HCT116 (cell line): ENCODE measurements at regions not wholly inside any gene's neighbourhood (a gene's known extent, or its start where the extent isn't known, plus 50 kb on each side); places are given as distances from the start of the nearest gene placed in this dataset.

Experiments used
- ATAC-seq: fragments of 200-7000 bp; cut with Tn5 transposase; 2 replicates; pipeline ENCODE4 v1.9.1; 2020; ENCODE audit warnings: mild to moderate bottlenecking, moderate library complexity
- BruUV-seq: library from RNA; stranded (reverse); fragments of 400-500 nt; replicated peaks from 2 replicates; lab custom pipeline; 2021; lab: Mats Ljungman, UMichigan
- CTCF ChIA-PET: fragments of 300-600 bp; sonication (Branson Sonifier 250); formaldehyde crosslinking; loops from one replicate; lab custom pipeline; 2021; ENCODE audit warnings: antibody characterized with exemption; lab: Charles Lee
- POLR2A ChIA-PET: fragments of 300-600, 350-600 bp; sonication (Branson Sonifier 250); formaldehyde crosslinking; loops from one replicate; lab custom pipeline; 2021; ENCODE audit warnings: antibody characterized with exemption; lab: Charles Lee
- RAD21 ChIA-PET, 2 experiments: fragments of 300-600 bp; sonication (Branson Sonifier 250); formaldehyde crosslinking; loops; one replicate each; lab custom pipeline; 2023; ENCODE audit warnings: low total read pairs in 2 of 2; ENCODE audit not compliant: uncharacterized antibody in 2 of 2, unreplicated experiment in 2 of 2, low non-redundant PET in 1 of 2; lab: Charles Lee
- DNase-seq: peaks from one replicate; pipeline ENCODE4 v3.0.0-alpha.2; 2010; ENCODE audit warnings: low read depth, low spot score
- H2AFZ ChIP-seq: fragments of 200-600 bp; shearing (Covaris generic), sonication (generic); 2 replicates; pipeline ENCODE4 v1.6.1; 2017; ENCODE audit warnings: low read depth, mixed run types, mixed read lengths, antibody characterized with exemption, low read length; ENCODE audit not compliant: poor library complexity, severe bottlenecking
- H3K27ac ChIP-seq: 2 replicates; pipeline ENCODE4 v1.5.1; 2012; ENCODE audit warnings: low read depth, low read length
- H3K27me3 ChIP-seq: fragments of 200-600 bp; sonication (generic); 2 replicates; pipeline ENCODE4 v1.6.1; 2016; ENCODE audit warnings: mixed run types, low read length, mixed read lengths; ENCODE audit not compliant: insufficient read depth
- H3K36me3 ChIP-seq, 2 experiments: fragments of 200-500 bp in 1 of 2; fragments of 200-600 bp in 1 of 2; sonication (Bioruptor generic) in 1 of 2; sonication (generic) in 1 of 2; 2 replicates each; pipeline versions ENCODE4 v1.5.1 to v1.6.1; 2014 to 2016; ENCODE audit warnings: low read length in 2 of 2, inconsistent platforms in 1 of 2, mixed read lengths in 1 of 2, mixed run types in 1 of 2; ENCODE audit not compliant: insufficient read depth in 2 of 2, control insufficient read depth in 1 of 2
- H3K4me1 ChIP-seq, 2 experiments: fragments of 200-600 bp in 1 of 2; sonication (generic) in 1 of 2; 2 replicates each; pipeline versions ENCODE4 v1.5.1 to v1.6.1; 2012 to 2017; ENCODE audit warnings: low read length in 2 of 2, inconsistent platforms in 1 of 2, mild to moderate bottlenecking in 1 of 2, mixed read lengths in 1 of 2, mixed run types in 1 of 2, moderate library complexity in 1 of 2; ENCODE audit not compliant: insufficient read depth in 2 of 2, control insufficient read depth in 1 of 2
- H3K4me2 ChIP-seq: fragments of 200-600 bp; sonication (generic); 2 replicates; pipeline ENCODE4 v1.6.1; 2017; ENCODE audit warnings: mixed run types, low read length, mixed read lengths
- H3K4me3 ChIP-seq, 2 experiments: fragments of 200-600 bp in 1 of 2; sonication (generic) in 1 of 2; replicated peaks in 1 of 2; 2 replicates each; pipeline ENCODE4 v1.5.1; 2011 to 2016; ENCODE audit warnings: low read length in 2 of 2, control low read depth in 1 of 2, low read depth in 1 of 2, mild to moderate bottlenecking in 1 of 2, mixed read lengths in 1 of 2, mixed run types in 1 of 2
- H3K79me2 ChIP-seq: fragments of 200-600 bp; sonication (generic); 2 replicates; pipeline ENCODE4 v1.6.1; 2017; ENCODE audit warnings: mild to moderate bottlenecking, mixed run types, low read length, moderate library complexity, mixed read lengths; ENCODE audit not compliant: insufficient read depth
- H3K9ac ChIP-seq: fragments of 200-600 bp; sonication (generic); 2 replicates; pipeline ENCODE4 v1.6.1; 2016; ENCODE audit warnings: low read length, mixed read lengths
- H3K9me2 ChIP-seq: fragments of 200-600 bp; sonication (generic), shearing (Covaris generic); 2 replicates; pipeline ENCODE4 v1.6.1; 2017; ENCODE audit warnings: mixed run types, mild to moderate bottlenecking, moderate library complexity; ENCODE audit not compliant: insufficient read depth
- H3K9me3 ChIP-seq, 2 experiments: fragments of 200-500 bp in 1 of 2; fragments of 200-600 bp in 1 of 2; sonication (Bioruptor generic) in 1 of 2; sonication (generic) in 1 of 2; 2 replicates each; pipeline ENCODE4 v1.6.1; 2014 to 2017; ENCODE audit warnings: low read length in 2 of 2, mixed read lengths in 2 of 2, inconsistent platforms in 1 of 2, low read depth in 1 of 2, mild to moderate bottlenecking in 1 of 2, mixed run types in 1 of 2, moderate library complexity in 1 of 2; ENCODE audit not compliant: control insufficient read depth in 1 of 2, insufficient read depth in 1 of 2
- H4K20me1 ChIP-seq: fragments of 200-600 bp; sonication (generic), shearing (Covaris generic); 2 replicates; pipeline ENCODE4 v1.6.1; 2017; ENCODE audit warnings: mixed run types, mild to moderate bottlenecking, moderate library complexity; ENCODE audit not compliant: insufficient read depth
- ATF3 ChIP-seq: IDR thresholded peaks from 2 replicates; pipeline ENCODE4 v1.6.1; 2012
- EZH2 ChIP-seq: fragments of 200-600 bp; sonication (generic); IDR thresholded peaks from 2 replicates; pipeline ENCODE4 v1.6.1; 2017; ENCODE audit warnings: antibody characterized with exemption, mixed run types
- EZH2phosphoT487 ChIP-seq: fragments of 200-600 bp; IDR thresholded peaks from 2 replicates; pipeline ENCODE4 v1.6.1; 2018; ENCODE audit warnings: antibody characterized with exemption, borderline replicate concordance
- MAX ChIP-seq: IDR thresholded peaks from 2 replicates; pipeline ENCODE4 v1.6.1; 2012
- POLR2AphosphoS5 ChIP-seq: IDR thresholded peaks from 2 replicates; pipeline ENCODE4 v1.6.1; 2011; ENCODE audit warnings: mild to moderate bottlenecking, low read depth, low read length, moderate library complexity
- RAD21 ChIP-seq: IDR thresholded peaks from 2 replicates; pipeline ENCODE4 v1.6.1; 2012; ENCODE audit warnings: low read depth, mild to moderate bottlenecking
- REST ChIP-seq: IDR thresholded peaks from 2 replicates; pipeline ENCODE4 v1.6.1; 2012; ENCODE audit warnings: low read depth
- SIN3A ChIP-seq: IDR thresholded peaks from 2 replicates; pipeline ENCODE4 v1.6.1; 2012; ENCODE audit warnings: low read depth
- SRF ChIP-seq: IDR thresholded peaks from 2 replicates; pipeline ENCODE4 v1.6.1; 2012; ENCODE audit warnings: low read depth
- TCF7L2 ChIP-seq: IDR thresholded peaks from 2 replicates; pipeline ENCODE4 v1.7.0; 2011; ENCODE audit warnings: borderline replicate concordance, inconsistent platforms; ENCODE audit not compliant: insufficient read depth, insufficient read length; ENCODE audit errors: extremely low read depth
- YY1 ChIP-seq: IDR thresholded peaks from 2 replicates; pipeline ENCODE4 v1.6.1; 2011; ENCODE audit warnings: low read length, low read depth, moderate library complexity, mild to moderate bottlenecking; ENCODE audit not compliant: insufficient replicate concordance; ENCODE audit errors: extremely low read depth
- ZFX ChIP-seq: fragments of 450-650 bp; IDR thresholded peaks from 2 replicates; pipeline ENCODE4 v1.6.1; 2017
- ZNF274 ChIP-seq: fragments of 200-500 bp; sonication (Bioruptor generic); IDR thresholded peaks from 2 replicates; pipeline ENCODE4 v1.6.1; 2014; ENCODE audit warnings: mild to moderate bottlenecking, low read depth, low read length, inconsistent platforms
- intact Hi-C: fragments of 100-400 bp; cut with micrococcal nuclease; formaldehyde crosslinking; loops from 2 replicates; pipeline ENCODE4 v1.10.0; 2022

- no peak for ATAC-seq
- BruUV-seq: no TSS peak
- ChIA-PET RAD21 (no interaction called here), POLR2A (no interaction called here)
- no peak overlapping the region for H3K9ac ChIP-seq
- H3K27me3 ChIP-seq: peaks cover 9% of the 10 kb centered on the region; the same call in 1 of the 2 replicates
- H2AFZ ChIP-seq: no peak overlapping the region
- no peaks in the 10 kb centered on the region for H3K9me2 ChIP-seq
- H3K9me3 ChIP-seq: no peaks in the 10 kb centered on the region
- no peak overlapping the region for H3K27ac ChIP-seq
- H3K4me2 ChIP-seq: no peak overlapping the region
- H4K20me1 ChIP-seq: no peaks in the 10 kb centered on the region
- H3K36me3 ChIP-seq: no peaks in the 10 kb centered on the region
- TF ChIP-seq RAD21 (no peak), REST (no peak), ATF3 (no peak), YY1 (no peak), POLR2AphosphoS5 (no peak), ZNF274 (no peak), SIN3A (no peak), EZH2phosphoT487 (no peak), MAX (no peak), EZH2 (no peak), ZFX (no peak), TCF7L2 (no peak), SRF (no peak)
- TF ChIP-seq, all 23 proteins: peak for 0
- no peaks in the 10 kb centered on the region for H3K79me2 ChIP-seq
- CTCF ChIA-PET: no interaction called here
- no peak overlapping the region for H3K4me3 ChIP-seq
- DNase-seq: no peak
- intact Hi-C loops: no loop called here
- H3K4me1 ChIP-seq: no peaks in the 10 kb centered on the region
Observed at GRCh38 chr18:76057386-76057785, 437.7 kb downstream of the ZNF516 start.
